HTR-8/SVneo (cell line): ENCODE measurements at regions not wholly inside any gene's neighbourhood (a gene's known extent, or its start where the extent isn't known, plus 50 kb on each side); places are given as distances from the start of the nearest gene placed in this dataset.
"Not testable (repeated sequence)": the region's sequence is repeated elsewhere in the genome, so short reads cannot be mapped to it uniquely, and the experiment has no call there.

Experiments
- DNase-seq: peaks from one replicate; pipeline ENCODE4 v3.0.0; 2011; ENCODE audit warnings: low spot score, mixed read lengths; ENCODE audit not compliant: insufficient read length
- FAIRE-seq: peaks from 2 replicates; lab custom pipeline; 2011; peaks lifted over from hg19 to GRCh38; lab: Jason Lieb, UNC

DNA sequence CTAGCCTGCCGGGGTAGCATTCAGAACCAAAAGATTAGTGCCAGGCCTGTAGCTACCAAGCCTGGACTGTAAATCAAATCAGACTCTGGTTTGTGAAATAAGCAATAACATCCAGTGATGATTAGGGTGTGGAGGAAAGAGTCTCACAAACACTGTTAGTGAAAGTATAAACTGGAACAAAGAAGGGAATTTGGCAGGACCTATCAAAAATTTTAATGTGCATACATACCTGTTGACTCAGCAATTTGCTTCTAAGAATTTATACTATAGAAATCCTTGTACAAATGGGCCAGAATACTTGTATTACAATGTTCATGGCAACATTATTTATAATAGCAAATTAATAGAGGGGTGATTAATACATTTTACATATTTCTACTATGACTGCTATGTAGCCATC, 109.8 kb upstream of the WARS2 start:
- FAIRE-seq (no peak), DNase-seq (no peak)

DNA sequence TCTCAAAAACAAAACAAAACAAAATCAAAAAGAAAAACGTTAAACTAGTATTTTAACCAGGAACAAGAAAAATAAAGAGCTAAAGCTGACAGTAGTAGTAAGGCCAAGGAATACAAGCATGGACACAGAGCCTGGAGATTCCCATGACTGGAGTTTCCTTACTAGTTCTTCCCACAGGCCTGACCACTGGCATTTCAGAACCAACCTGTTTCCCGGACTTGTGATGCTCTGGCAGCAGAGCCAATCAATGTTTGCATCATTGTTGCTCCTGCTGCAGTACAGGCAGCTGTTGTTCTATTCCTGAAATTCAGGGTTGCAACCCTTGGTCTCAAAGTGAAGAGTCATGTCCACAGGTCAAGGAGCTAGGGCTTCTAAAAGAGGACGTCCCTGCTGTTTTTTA, 111.3 kb upstream of the WARS2 start:
- DNase-seq (no peak), FAIRE-seq (no peak)

DNA sequence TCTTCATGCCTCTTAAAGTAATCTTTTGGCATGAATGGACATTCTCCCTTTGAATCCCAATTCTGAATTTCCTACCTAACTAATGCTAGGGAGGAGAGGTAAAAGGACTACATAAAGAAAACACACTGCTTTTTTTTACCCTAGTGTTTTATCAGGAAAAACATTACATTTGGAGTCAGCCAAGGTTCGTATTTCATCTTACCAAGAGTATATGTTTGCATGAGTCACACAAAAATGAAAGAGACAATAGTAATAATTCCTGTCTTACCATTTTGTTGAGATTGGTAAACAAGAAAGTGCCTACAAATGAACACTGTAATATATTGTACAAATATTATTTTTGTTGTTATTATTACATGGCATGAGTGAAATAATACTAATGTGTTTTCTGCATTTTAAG, 112.9 kb upstream of the WARS2 start:
- no peak for FAIRE-seq
- DNase-seq = no peak

DNA sequence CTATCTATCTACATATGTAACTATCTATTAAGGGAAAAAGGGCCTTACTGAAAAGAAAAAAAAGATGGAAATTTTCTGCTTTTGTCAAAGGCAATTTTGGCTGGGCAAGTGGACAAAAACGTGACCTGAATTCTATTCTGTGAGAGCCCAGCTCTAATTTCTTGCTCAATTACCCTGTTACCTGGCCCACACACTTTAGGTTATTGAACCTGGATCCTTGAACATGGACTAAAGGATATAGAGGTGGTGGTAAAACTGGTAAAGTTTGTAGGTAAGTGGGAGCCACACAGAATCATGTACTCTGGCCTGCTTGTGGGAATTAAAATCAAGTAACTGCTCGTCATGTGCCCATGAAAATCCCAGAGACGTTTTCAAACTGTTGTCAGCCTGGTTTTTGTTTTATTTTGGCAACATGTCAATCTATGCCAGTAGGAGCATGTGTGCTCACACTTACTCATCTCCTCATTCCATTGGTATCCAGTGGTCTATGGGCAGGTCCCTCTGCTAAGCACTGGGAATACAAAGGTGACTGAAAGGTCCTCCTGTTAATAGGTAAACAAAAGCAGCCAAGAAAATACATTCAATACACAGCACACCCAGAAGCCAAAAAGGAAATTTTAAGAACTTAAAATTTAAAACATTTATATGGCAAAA, 113.7 kb upstream of the WARS2 start:
- no peak for DNase-seq
- no peak for FAIRE-seq

DNA sequence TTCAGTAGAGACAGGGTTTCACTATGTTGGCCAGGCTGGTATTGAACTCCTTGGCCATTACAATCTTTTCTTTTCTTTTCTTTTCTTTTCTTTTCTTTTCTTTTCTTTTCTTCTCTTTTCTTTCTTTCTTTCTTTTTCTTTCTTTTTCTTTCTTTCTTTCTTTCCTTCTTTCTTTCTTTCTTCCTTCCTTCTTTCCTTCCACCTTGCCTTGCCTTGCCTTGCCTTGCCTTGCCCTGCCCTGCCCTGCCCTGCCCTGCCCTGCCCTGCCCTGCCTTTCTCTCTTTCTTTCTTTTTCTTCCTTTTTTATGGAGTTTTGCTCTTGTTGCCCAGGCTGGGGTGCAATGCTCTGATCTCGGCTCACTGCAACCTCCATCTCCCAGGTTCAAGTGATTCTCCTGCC, 112.5 kb upstream of the HAO2 start:
- FAIRE-seq, DNase-seq: not testable (repeated sequence)

DNA sequence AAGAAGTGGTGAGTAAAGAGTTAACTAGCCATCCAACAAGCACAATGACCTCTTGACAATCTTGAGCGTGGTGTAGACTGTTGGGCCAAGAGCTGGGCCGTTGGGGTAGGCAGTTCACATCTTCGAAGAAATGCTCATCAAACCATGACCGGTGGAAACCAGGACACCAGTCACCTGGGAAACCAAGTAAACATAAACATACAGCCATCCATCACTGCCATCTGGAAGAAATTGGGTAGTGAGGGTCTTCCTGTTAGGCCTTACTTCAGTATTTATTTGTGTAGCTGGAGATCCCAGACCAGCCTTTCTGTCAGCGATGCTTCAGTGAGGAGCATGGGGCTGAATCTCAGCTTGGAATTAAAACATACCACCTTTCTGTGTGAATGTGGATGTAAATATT, 108.1 kb upstream of the HAO2 start:
- DNase-seq (no peak), FAIRE-seq (no peak)

DNA sequence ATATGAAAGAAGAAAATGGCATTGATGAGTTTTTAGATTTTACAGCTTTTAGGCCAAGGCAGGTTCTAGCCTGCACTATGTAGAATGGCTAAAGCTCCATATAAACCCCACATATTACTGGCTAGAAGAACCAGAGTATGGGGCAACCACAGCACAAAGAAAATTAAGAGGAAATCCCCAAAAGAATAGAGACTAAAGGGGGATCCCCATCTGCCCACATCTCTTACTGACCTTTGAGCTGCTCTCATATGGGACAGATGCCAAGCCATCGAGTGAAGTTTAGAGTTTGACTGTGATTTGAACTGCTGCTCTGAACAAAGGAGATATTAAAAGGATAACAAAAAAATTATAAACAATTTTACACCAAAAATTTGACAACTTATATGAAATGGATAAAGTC, 102.2 kb upstream of the HAO2 start:
- DNase-seq (no peak), FAIRE-seq (no peak)

DNA sequence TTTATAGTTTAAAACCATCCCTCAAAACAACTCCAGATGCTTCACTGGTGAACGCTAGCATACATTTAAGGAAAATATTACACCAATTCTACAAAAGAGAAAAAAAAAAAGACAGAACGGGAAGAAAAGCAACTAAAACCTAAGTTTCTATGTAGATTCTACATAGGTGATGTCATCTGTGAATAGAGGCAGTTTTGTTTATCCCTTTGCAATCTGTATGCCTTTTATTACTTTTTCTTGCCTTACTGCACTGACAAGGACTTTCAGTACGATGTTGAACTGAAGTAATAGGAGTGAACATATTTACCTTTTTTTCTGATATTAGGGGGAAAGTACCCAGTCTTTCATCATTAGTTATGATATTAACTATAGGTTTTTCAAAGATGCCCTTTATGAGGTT, 101.7 kb upstream of the HAO2 start:
- FAIRE-seq (no peak), DNase-seq (no peak)

DNA sequence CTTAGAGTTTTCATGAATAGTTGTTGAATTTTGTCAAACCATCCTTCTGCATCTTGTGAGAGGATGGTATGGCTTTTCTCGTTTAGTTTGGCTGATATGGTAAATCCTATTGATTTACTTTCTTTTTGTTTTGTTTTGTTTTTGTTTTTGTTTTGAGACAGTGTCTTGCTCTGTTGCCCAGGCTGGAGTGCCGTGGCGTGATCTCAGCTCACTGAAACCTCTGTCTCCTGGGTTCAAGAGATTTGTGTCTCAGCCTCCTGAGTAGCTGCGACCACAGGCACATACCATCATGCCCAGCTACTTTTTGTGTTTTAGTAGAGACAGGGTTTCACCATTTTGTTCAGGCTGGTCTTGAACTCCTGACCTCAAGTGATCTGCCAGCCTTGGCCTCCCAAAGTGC, 101.3 kb upstream of the HAO2 start:
- not testable (repeated sequence) for DNase-seq, FAIRE-seq

DNA sequence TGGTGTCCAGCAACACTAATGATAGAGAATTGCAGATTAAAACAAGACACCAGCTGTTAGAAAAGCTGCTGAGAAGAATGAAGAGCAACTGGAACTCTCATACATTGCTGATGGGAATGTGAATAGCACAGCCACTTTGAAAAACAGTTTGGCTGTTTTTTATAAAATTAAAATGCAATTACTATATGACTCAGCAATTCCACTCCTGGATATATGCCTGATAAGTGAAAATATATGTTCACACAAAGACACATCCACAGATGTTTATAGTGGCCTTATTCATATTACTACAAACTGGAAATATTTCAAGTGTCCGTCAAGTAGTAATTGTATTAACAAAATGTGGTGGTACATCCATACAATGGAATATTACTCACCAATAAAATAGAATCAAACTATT, 99.7 kb upstream of the HAO2 start:
- no peak for DNase-seq
- FAIRE-seq = no peak

DNA sequence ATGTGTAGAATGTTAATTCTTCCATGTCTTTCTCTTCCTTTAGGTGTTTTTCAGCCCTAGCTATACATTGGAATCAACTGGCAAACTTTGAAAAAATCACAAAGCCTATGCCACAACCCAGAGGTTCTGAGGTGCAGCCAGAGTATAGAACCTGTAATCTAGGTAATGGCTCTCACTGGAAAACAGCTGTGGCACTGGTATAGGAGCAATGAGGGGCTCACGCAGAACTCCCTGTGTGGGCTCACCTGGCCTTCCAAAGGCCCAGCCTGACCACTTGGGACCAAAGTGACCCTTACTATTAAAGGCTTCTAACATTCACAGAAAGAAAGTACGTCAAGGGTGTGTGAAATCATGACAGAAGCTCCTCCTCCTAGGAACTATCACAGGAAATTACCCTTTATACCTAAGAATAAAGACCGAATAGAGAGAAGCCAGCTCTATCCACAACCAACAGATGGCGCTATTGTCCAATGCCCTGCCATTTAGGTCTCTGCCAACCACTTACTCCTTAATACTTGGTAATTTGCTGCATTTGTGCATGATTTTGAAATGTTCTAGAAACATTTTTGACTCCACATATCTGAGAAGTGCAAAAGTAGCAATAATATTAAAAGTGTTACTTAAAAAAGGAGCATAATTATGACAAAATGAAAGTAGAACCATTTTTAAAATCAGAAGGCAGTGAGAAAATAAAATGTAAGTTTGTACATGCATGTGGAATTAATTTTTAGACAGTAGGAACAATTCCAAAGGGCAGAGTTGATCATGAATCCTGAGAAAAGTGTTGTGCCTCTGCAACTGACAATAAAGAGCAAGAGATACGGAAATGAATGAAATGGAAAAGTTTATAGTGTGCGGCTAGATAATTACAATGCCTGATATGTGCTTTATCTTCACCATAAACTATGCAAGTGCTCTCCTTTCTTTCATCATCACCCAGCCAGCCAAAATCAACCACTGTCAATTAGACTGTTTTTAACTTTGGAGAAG, 93.1 kb upstream of the HAO2 start:
- no peak for FAIRE-seq
- peak; percentile 34 for DNase-seq

DNA sequence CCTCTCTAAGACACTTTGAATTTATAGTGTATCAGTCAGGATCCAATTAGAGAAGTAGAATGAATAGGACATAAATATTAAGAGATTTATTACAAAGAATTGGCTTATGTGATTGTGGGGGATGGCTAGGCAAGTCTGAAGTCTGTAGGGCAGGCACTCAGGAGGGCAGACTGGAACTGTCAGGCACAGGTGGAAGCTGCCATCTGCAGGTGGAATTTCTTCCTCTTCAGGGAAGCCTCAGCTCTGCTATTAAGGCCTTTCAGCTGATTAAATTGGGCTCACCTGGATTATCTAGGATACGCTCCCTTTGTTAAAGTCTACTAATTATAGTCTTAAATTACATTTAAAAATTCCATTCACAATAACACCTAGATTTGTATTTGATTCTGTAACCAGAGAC, 92.0 kb upstream of the HAO2 start:
- DNase-seq (no peak), FAIRE-seq (no peak)

DNA sequence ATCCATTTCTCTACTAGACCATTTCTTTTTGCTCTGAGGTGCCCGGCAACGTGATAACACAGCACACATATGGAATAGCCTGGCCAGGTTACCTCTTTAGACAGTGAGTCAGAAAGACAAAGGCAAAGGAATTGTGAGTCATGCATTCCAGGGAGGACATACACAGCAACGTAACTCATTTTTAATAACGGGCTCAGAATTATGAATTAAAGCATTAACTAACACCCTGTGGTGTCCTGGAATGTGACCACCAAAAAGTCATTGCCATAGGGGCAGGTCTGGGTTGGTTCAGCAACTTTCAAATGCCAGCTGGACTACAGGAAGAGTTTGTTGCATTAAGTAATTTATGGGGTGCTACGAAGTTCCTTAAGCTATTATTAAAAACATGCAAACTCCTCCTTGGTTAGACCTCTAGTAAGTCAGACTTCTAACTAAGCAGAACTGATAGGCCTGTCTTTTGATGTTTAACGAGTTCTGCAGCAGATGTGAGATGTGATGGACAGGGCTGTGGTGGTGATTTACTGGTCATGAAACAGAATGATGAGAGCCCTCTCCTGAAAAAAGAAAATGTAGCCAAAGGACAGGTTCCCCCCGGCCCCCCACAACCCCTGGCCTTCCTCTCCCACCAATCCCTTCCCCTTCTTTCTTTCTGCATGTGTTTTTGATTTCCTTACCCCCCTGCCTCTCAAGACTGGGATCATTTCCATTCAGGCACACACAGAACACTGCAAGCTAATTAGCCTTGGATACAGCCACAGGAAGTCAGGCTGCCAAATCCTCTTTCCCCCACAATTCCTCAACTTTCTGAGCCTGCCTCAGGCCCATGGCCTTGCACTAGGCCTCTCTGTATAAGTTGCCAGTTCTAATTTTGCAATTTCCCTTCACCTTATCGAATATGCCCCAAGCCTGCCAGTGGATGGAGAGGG, 88.9 kb upstream of the HAO2 start:
- DNase-seq (peak; percentile 30), FAIRE-seq (no peak)

DNA sequence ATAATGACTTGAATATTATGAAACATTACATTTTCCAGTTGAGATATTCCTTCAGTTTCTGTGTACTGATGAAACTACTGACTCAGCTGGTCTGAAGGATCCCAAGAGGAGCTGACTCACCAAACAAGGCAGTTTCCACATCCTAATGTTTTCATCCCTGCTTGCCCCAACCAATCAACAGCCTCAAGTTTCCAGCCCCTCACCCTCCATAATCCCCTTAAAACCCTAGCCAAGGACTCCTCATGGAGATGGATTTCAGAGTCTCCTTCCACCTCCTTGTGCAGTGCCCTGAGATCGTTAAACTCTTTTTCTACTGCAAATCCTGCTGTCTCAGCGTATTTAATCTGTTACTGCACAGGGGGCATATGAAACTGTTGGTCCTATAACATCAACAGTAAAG, 83.1 kb upstream of the HAO2 start:
- FAIRE-seq = no peak
- DNase-seq = no peak

DNA sequence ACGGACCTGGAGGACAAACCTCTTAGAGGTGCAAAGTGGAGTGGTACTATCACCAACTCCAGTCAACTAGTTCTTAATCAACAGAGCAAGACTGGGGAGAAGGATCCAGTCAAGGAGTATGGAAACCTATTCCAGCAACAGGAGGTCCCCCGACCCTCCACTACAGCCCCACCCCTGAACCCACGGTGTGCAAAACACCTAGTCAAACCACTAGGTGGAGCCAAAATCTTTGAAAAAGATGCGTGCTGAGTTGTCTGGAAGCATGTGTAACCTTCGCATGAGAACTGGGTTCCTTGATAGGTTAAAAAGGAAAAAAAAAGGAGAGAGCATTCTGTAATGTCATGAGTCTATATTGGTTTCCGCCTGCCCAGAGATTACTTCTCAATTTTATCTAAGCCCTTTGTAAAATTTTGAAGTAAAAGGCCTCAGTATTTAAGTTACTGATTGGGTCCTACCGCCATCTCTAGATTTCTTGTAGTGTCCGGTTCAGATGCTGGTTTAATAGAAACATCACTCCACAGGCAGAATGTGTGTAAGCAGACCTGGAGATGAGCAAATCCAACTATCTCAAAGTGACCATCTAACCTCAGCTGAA, 81.9 kb upstream of the HAO2 start:
- no peak for FAIRE-seq
- DNase-seq = peak; percentile 13

DNA sequence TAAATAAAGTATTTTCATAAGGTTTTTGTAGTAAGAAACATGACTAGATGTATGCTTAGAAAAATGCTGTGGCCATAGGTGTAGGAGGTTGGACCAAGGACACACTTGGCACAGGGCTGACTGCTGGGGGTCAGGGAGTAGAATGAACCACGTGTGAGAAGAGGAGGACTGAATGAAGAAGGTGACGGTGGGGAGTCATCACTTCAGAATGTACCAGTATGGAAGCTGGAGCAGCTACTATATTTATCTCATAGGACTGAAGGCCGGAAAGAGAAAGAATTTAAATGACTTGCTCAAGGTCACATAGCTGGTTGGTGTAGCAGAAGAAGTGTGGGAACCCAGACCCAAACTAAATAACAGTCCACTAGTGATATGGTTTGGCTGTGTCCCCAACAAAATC, 79.8 kb upstream of the HAO2 start:
- no peak for DNase-seq

DNA sequence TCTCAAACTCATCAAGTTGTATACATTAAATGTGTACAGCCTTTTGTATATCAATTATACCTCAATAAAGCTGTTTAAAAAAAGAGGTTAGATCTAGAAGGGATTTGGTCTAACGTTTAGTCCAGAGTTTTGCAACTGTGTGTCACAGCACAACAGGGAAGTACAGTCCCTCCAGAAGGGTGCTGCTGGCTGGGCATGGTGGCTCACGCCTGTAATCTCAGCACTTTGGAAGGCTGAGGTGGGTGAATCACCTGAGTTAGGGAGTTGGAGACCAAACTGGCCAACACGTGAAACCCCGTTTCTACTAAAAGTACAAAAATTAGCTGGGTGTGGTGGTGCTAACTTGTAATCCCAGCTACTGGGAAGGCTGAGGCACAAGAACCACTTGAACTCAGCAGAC, 78.3 kb upstream of the HAO2 start:
- FAIRE-seq (no peak), DNase-seq (no peak)

More for the DNA sequence above, 79.8 kb upstream of the HAO2 start:
- no peak for FAIRE-seq

DNA sequence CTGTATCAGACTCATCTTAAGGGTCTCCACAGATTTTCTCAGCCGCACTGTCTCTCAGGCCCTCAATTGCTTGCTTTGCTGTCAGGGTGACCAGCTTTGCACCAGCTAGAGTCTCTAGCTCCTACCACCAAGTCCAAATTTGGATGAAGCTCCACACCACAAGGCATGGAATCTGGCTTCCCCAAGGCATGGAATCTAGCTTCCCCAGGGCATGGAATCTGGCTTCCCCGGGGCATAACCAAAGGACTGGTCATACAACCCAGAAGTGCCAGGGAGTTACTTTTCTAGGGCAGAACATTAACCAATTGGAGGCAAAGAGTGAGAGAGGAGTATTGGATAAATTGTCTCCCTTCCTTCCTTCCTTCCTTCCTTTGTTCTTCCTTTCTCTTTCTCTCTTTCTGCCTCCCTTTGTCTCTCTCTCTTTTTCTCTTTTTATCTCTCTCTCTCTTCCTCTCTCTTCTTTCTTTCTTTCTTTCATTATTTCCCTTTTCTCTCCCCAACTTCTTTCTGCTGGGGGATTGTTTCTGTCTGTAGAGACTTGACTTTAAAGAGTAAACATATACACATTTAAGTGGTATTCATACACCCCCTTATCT, 76.9 kb upstream of the HAO2 start:
- FAIRE-seq = no peak
- no peak for DNase-seq

DNA sequence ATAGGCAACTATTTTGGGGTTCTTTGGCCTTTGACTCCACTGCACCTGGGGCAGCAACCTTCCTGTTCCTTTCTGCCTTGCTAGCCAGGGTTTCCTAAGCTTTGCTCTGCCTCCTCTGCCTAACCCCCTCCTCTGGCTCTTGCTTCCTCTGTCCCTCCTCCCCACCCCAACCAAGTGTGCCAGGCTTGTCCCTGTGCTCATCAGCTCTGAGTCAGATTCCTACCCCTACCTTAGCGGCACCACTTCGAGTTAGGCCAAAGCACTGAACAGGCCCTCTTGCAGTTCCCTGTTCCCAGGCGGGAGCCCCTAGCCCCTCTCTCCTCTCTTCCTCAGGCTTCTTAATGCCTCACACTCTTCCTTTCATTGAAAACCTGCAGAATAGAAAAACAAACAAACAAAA, 74.8 kb upstream of the HAO2 start:
- DNase-seq (no peak), FAIRE-seq (no peak)

DNA sequence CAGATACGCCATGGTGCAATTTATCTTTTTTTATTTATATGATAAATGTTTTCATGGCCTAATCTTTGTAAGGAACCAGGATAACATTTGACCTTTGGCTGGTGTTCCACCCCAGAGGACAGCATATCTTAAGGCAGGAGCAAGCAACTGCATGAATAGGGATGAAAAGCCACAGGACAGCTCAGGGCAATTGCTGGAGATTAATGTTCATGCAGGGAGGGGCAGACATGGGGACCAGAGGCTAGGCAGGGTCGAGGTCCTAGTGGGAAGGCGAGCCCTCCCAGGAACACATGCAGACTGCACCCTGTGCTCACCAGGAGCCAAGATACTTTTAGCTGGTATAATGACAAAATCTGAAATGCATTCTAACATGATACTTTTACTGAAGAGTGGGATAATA, 74.4 kb upstream of the HAO2 start:
- no peak for DNase-seq
- no peak for FAIRE-seq
